Skin epidermis (tissue), 12 donors: ENCODE measurements at regions not wholly inside any gene's neighbourhood (a gene's known extent, or its start where the extent isn't known, plus 50 kb on each side); places are given as distances from the start of the nearest gene placed in this dataset.
A peak's percentile ranks its signal among the peaks of the same experiment; 100 is the strongest.

Experiments used
- H3K27ac ChIP-seq, 21 experiments: fragments of 200-600 bp; sonication (generic) in 11 of 21; one replicate each; pipeline ENCODE4 v1.5.0; 2020; ENCODE audit warnings: mild to moderate bottlenecking in 3 of 21, inconsistent platforms in 2 of 21, moderate library complexity in 2 of 21
- H3K4me3 ChIP-seq, 7 experiments: fragments of 200-600 bp; sonication (generic) in 2 of 7; one replicate each; pipeline ENCODE4 v1.5.0; 2020; ENCODE audit warnings: inconsistent platforms in 2 of 7, mild to moderate bottlenecking in 2 of 7, moderate library complexity in 1 of 7

GRCh38 chr14:71235875-71236274 lies 328.6 kb downstream of the PCNX1 start:
- Histone ChIP-seq H3K4me3 (no peak overlapping the region), H3K27ac (peak overlapping the region in 9 of 21 experiments; percentile 3 to 47 (median 28))

- peak overlapping the region in 12 of 21 experiments; percentile 3 to 73 (median 32) for H3K27ac ChIP-seq
- no peak overlapping the region for H3K4me3 ChIP-seq
Measured at GRCh38 chr14:71236487-71236886, 329.2 kb downstream of the PCNX1 start.

- Histone ChIP-seq H3K27ac (no peak overlapping the region), H3K4me3 (no peak overlapping the region)
Measured at GRCh38 chr14:71237556-71237955, 330.3 kb downstream of the PCNX1 start.

- Histone ChIP-seq H3K27ac (no peak overlapping the region), H3K4me3 (no peak overlapping the region)
Measured at GRCh38 chr14:71238835-71239234, 331.6 kb downstream of the PCNX1 start.

- Histone ChIP-seq H3K4me3 (no peak overlapping the region), H3K27ac (no peak overlapping the region)
Measured at GRCh38 chr14:71240171-71240570, 332.9 kb downstream of the PCNX1 start.

GRCh38 chr14:71240866-71241520 lies 333.7 kb downstream of the PCNX1 start:
- H3K27ac ChIP-seq: no peak overlapping the region
- no peak overlapping the region for H3K4me3 ChIP-seq

- Histone ChIP-seq H3K4me3 (no peak overlapping the region), H3K27ac (peak overlapping the region in 2 of 21 experiments; percentile 33 to 60)
Measured at GRCh38 chr14:71242237-71242748, 335.0 kb downstream of the PCNX1 start.

GRCh38 chr14:71243697-71244096 lies 336.4 kb downstream of the PCNX1 start:
- Histone ChIP-seq H3K4me3 (no peak overlapping the region), H3K27ac (no peak overlapping the region)

- H3K27ac ChIP-seq: no peak overlapping the region
- H3K4me3 ChIP-seq: no peak overlapping the region
Measured at GRCh38 chr14:71244341-71244740, 337.1 kb downstream of the PCNX1 start.

GRCh38 chr14:71245659-71246361 lies 338.6 kb downstream of the PCNX1 start:
- Histone ChIP-seq H3K4me3 (no peak overlapping the region), H3K27ac (no peak overlapping the region)

- Histone ChIP-seq H3K27ac (peak overlapping the region in 1 of 21 experiments; percentile 44), H3K4me3 (no peak overlapping the region)
Measured at GRCh38 chr14:71246539-71246938, 339.3 kb downstream of the PCNX1 start.

GRCh38 chr14:71247106-71247505 lies 339.8 kb downstream of the PCNX1 start:
- H3K4me3 ChIP-seq: no peak overlapping the region

GRCh38 chr14:71248194-71248593 lies 340.9 kb downstream of the PCNX1 start:
- Histone ChIP-seq H3K27ac (no peak overlapping the region), H3K4me3 (no peak overlapping the region)

More at GRCh38 chr14:71247106-71247505, 339.8 kb downstream of the PCNX1 start:
- peak overlapping the region in 1 of 21 experiments; percentile 44 for H3K27ac ChIP-seq

- Histone ChIP-seq H3K4me3 (no peak overlapping the region), H3K27ac (no peak overlapping the region)
Measured at GRCh38 chr14:71250347-71250746, 343.1 kb downstream of the PCNX1 start.

GRCh38 chr14:71250791-71251190 lies 343.5 kb downstream of the PCNX1 start:
- H3K27ac ChIP-seq: no peak overlapping the region
- H3K4me3 ChIP-seq: no peak overlapping the region

- Histone ChIP-seq H3K4me3 (peak overlapping the region in 1 of 7 experiments; percentile 15), H3K27ac (peak overlapping the region in 1 of 21 experiments; percentile 19)
Measured at GRCh38 chr14:71254091-71254719, 346.9 kb downstream of the PCNX1 start.

GRCh38 chr14:71261206-71261605 lies 353.9 kb downstream of the PCNX1 start:
- Histone ChIP-seq H3K27ac (no peak overlapping the region), H3K4me3 (no peak overlapping the region)

GRCh38 chr14:71262441-71262840 lies 355.2 kb downstream of the PCNX1 start:
- Histone ChIP-seq H3K4me3 (no peak overlapping the region), H3K27ac (no peak overlapping the region)

- Histone ChIP-seq H3K4me3 (no peak overlapping the region), H3K27ac (no peak overlapping the region)
Measured at GRCh38 chr14:71264260-71264659, 357.0 kb downstream of the PCNX1 start.

GRCh38 chr14:71267007-71267513 lies 359.8 kb downstream of the PCNX1 start:
- peak overlapping the region in 1 of 21 experiments; percentile 33 for H3K27ac ChIP-seq
- no peak overlapping the region for H3K4me3 ChIP-seq
